Lower leg skin (tissue), 3 donors: ENCODE measurements at regions not wholly inside any gene's neighbourhood (a gene's known extent, or its start where the extent isn't known, plus 50 kb on each side); places are given as distances from the start of the nearest gene placed in this dataset.

Experiments used
- CTCF ChIP-seq, 3 donors: fragments of 450-650 bp; IDR thresholded peaks; one replicate each; pipeline ENCODE4 v1.5.1; 2016; ENCODE audit warnings: antibody characterized with exemption in 3 of 3, mild to moderate bottlenecking in 3 of 3, moderate library complexity in 2 of 3
- POLR2A ChIP-seq, 2 donors: fragments of 450-650 bp; IDR thresholded peaks; one replicate each; pipeline ENCODE4 v1.6.1; 2016 to 2017; ENCODE audit warnings: antibody characterized with exemption in 2 of 2, mild to moderate bottlenecking in 1 of 2, moderate library complexity in 1 of 2

GRCh38 chr20:58064411-58065010, 163.9 kb downstream of the ANKRD60 start:
- TF ChIP-seq POLR2A (IDR thresholded peaks at IDR 0.05) (no peak), CTCF (IDR thresholded peaks at IDR 0.05) (no peak)
